Hematopoietic multipotent progenitor cell treated with erythropoietin and hydrocortisone succinate and interleukin-3 and kit ligand, for 4 days (in vitro differentiated cells): ENCODE measurements at regions not wholly inside any gene's neighbourhood (a gene's known extent, or its start where the extent isn't known, plus 50 kb on each side); places are given as distances from the start of the nearest gene placed in this dataset.
A peak's percentile ranks its signal among the peaks of the same experiment; 100 is the strongest.

Experiments used
- DNase-seq: peaks from one replicate; pipeline ENCODE4 v3.0.0-alpha.2; 2015

- DNase-seq, result no peak
These were observed 114.0 kb upstream of the TMEM132D start for GRCh38 chr12:130017591-130018449.

- DNase-seq, result no peak
These were observed 114.8 kb upstream of the TMEM132D start for GRCh38 chr12:130018614-130019013.

GRCh38 chr12:130026608-130027176, 122.9 kb upstream of the TMEM132D start:
- DNase-seq, result peak; percentile 58

GRCh38 chr12:130027798-130028197, 124.0 kb upstream of the TMEM132D start:
- no peak for DNase-seq

GRCh38 chr12:130029151-130029550, 125.3 kb upstream of the TMEM132D start:
- no peak for DNase-seq

GRCh38 chr12:130031041-130031440, 127.2 kb upstream of the TMEM132D start:
- no peak for DNase-seq

GRCh38 chr12:130031571-130032189, 127.9 kb upstream of the TMEM132D start:
- DNase-seq, result peak; percentile 72

- peak; percentile 46 for DNase-seq
These were observed 120.1 kb upstream of the FZD10 start for GRCh38 chr12:130041983-130042812.

- no peak for DNase-seq
These were observed 118.4 kb upstream of the FZD10 start for GRCh38 chr12:130043685-130044406.

GRCh38 chr12:130044991-130045621, 117.2 kb upstream of the FZD10 start:
- no peak for DNase-seq

GRCh38 chr12:130049666-130050065, 112.6 kb upstream of the FZD10 start:
- no peak for DNase-seq

- no peak for DNase-seq
These were observed 110.4 kb upstream of the FZD10 start for GRCh38 chr12:130051900-130052299.

GRCh38 chr12:130053651-130054069, 108.6 kb upstream of the FZD10 start:
- peak; percentile 8 for DNase-seq

- no peak for DNase-seq
These were observed 107.5 kb upstream of the FZD10 start for GRCh38 chr12:130054803-130055202.

GRCh38 chr12:130058926-130059472, 103.3 kb upstream of the FZD10 start:
- no peak for DNase-seq

- DNase-seq, result no peak
These were observed 98.4 kb upstream of the FZD10 start for GRCh38 chr12:130063866-130064265.

- no peak for DNase-seq
These were observed 97.3 kb upstream of the FZD10 start for GRCh38 chr12:130064999-130065398.

GRCh38 chr12:130066742-130067141, 95.5 kb upstream of the FZD10 start:
- DNase-seq, result no peak

GRCh38 chr12:130068741-130069140, 93.5 kb upstream of the FZD10 start:
- DNase-seq, result no peak

GRCh38 chr12:130070126-130070611, 92.1 kb upstream of the FZD10 start:
- no peak for DNase-seq

- DNase-seq, result no peak
These were observed 88.5 kb upstream of the FZD10 start for GRCh38 chr12:130073721-130074120.
